Activated naive CD4-positive, alpha-beta T cell treated with anti-CD3 and anti-CD28 coated beads for 36 hours (primary cell): ENCODE measurements at regions not wholly inside any gene's neighbourhood (a gene's known extent, or its start where the extent isn't known, plus 50 kb on each side); places are given as distances from the start of the nearest gene placed in this dataset.

Experiments used
- CTCF ChIA-PET: fragments of 350-600 bp; sonication (Branson Sonifier 250); formaldehyde crosslinking; loops from one replicate; lab custom pipeline; 2021; ENCODE audit warnings: antibody characterized with exemption; lab: Charles Lee
- DNase-seq: peaks from one replicate; pipeline ENCODE4 v3.0.0-alpha.2; 2020
- H3K27ac Mint-ChIP-seq: one replicate; pipeline ENCODE4 v1.8.0; 2021; ENCODE audit warnings: mild to moderate bottlenecking, mixed read lengths
- H3K27me3 Mint-ChIP-seq: one replicate; pipeline ENCODE4 v1.8.0; 2021; ENCODE audit warnings: low read depth, mixed read lengths
- H3K36me3 Mint-ChIP-seq: one replicate; pipeline ENCODE4 v1.8.0; 2021; ENCODE audit warnings: low read depth, mixed read lengths
- H3K4me1 Mint-ChIP-seq: one replicate; pipeline ENCODE4 v1.8.0; 2021; ENCODE audit warnings: low read depth, mixed read lengths
- H3K4me3 Mint-ChIP-seq: one replicate; pipeline ENCODE4 v1.8.0; 2021; ENCODE audit warnings: mild to moderate bottlenecking, moderate library complexity, mixed read lengths
- H3K9me3 Mint-ChIP-seq: one replicate; pipeline ENCODE4 v1.8.0; 2021; ENCODE audit warnings: mixed read lengths
- intact Hi-C: fragments of 100-400 bp; cut with micrococcal nuclease; formaldehyde crosslinking; loops from one replicate; pipeline ENCODE4 v1.15.1; 2023

DNA sequence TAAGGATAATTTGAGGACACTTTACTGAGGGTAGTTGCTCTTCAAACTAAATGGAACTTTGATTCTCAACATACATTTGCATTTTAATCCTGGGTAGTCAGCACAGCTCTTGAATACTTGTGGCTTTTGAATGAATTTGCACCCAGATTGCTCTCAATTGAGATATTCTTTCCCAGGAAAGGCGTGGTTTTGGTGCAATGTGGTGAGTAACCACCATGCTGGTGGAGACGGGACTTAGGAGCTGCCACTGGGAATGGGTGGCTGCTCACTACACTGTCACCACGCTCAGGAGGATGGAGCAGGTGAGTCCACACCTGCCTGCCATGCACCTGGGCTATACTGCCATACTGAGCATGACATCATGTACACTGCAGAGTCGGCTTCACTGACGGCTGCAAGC, 99.2 kb downstream of the IRX1 start:
- DNase-seq: no peak
- no peak overlapping the region for H3K27ac Mint-ChIP-seq
- CTCF ChIA-PET: no interaction called here
- H3K9me3 Mint-ChIP-seq: peaks cover 3% of the 10 kb centered on the region
- no peaks in the 10 kb centered on the region for H3K27me3 Mint-ChIP-seq
- H3K4me3 Mint-ChIP-seq: no peak overlapping the region
- no peaks in the 10 kb centered on the region for H3K4me1 Mint-ChIP-seq
- intact Hi-C loops: no loop called here
- H3K36me3 Mint-ChIP-seq: no peaks in the 10 kb centered on the region

- H3K4me1 Mint-ChIP-seq: no peaks in the 10 kb centered on the region
- H3K9me3 Mint-ChIP-seq: peaks cover 3% of the 10 kb centered on the region
- CTCF ChIA-PET: no interaction called here
- DNase-seq: no peak
- H3K4me3 Mint-ChIP-seq: no peak overlapping the region
- intact Hi-C loops: no loop called here
- H3K27me3 Mint-ChIP-seq: peaks cover 2% of the 10 kb centered on the region
- H3K27ac Mint-ChIP-seq: no peak overlapping the region
- no peaks in the 10 kb centered on the region for H3K36me3 Mint-ChIP-seq
Observed at GRCh38 chr5:3695818-3696217, 100.2 kb downstream of the IRX1 start.

GRCh38 chr5:3698412-3698811, 102.8 kb downstream of the IRX1 start:
- intact Hi-C loops: no loop called here
- no peak for DNase-seq
- H3K4me1 Mint-ChIP-seq: peaks cover 3% of the 10 kb centered on the region

DNA sequence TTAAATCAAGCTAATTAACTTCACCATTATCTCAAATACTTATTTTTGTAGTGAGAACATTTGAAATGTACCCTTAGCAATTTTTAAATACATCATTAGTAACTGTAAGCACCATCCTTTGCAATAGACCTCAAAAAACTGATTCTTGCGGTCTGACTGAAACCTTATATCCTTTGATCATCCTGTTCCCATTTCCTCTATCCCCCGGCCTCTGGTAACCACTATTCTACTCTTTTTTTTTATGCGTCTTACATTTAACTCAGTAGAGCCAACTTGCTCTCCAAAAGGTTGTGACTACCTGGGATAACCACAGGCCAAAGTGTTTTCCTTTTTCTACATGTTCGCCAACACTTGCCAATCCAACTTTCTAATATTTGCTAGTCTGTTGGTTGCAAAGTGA, 106.1 kb downstream of the IRX1 start:
- peaks cover 5% of the 10 kb centered on the region for H3K27me3 Mint-ChIP-seq
- H3K4me1 Mint-ChIP-seq: peaks cover 3% of the 10 kb centered on the region
- no peak overlapping the region for H3K27ac Mint-ChIP-seq
- no peak for DNase-seq
- intact Hi-C loops: no loop called here
- CTCF ChIA-PET: no interaction called here
- no peaks in the 10 kb centered on the region for H3K36me3 Mint-ChIP-seq
- H3K4me3 Mint-ChIP-seq: no peak overlapping the region
- H3K9me3 Mint-ChIP-seq: peaks cover 2% of the 10 kb centered on the region

More at GRCh38 chr5:3698412-3698811, 102.8 kb downstream of the IRX1 start:
- CTCF ChIA-PET: no interaction called here
- Mint-ChIP-seq H3K9me3 (peaks cover 3% of the 10 kb centered on the region), H3K4me3 (no peak overlapping the region), H3K27ac (no peak overlapping the region), H3K27me3 (peaks cover 2% of the 10 kb centered on the region), H3K36me3 (no peaks in the 10 kb centered on the region)

DNA sequence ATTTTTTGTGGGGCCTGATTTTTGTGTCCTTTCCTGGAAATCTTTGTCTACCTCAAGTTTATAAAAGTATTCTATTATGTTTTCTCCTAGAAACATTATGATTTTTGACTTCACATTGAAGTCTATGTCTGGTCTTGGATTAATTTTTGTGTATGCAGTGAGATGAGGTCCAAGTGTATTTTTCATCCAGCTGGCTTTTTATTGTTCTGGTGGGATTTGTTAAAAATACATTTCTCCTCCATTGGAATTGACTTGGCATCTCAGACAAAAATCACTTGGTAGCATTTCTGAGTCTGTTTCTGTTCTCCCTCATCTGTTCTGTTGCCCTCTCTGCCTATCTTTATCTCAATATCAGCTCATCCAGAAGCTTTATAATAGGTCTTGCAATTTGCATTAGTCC, 109.0 kb downstream of the IRX1 start:
- peaks cover 2% of the 10 kb centered on the region for H3K9me3 Mint-ChIP-seq
- intact Hi-C loops: no loop called here
- CTCF ChIA-PET: no interaction called here
- H3K4me1 Mint-ChIP-seq: peaks cover 3% of the 10 kb centered on the region
- no peak for DNase-seq
- peaks cover 5% of the 10 kb centered on the region for H3K27me3 Mint-ChIP-seq
- H3K4me3 Mint-ChIP-seq: no peak overlapping the region
- no peak overlapping the region for H3K27ac Mint-ChIP-seq
- H3K36me3 Mint-ChIP-seq: no peaks in the 10 kb centered on the region

- peaks cover 4% of the 10 kb centered on the region for H3K9me3 Mint-ChIP-seq
- no peaks in the 10 kb centered on the region for H3K36me3 Mint-ChIP-seq
- no peak overlapping the region for H3K4me3 Mint-ChIP-seq
- no peaks in the 10 kb centered on the region for H3K4me1 Mint-ChIP-seq
- no peak overlapping the region for H3K27ac Mint-ChIP-seq
- H3K27me3 Mint-ChIP-seq: peaks cover 3% of the 10 kb centered on the region
- no peak for DNase-seq
- CTCF ChIA-PET: interaction anchor here (0.7 kb wide), 1 partner anchor 116 kb away, joined by 3 read pairs; no protein-coding TSS in a partner anchor
- intact Hi-C loops: no loop called here
Observed at GRCh38 chr5:3709068-3709716, 113.6 kb downstream of the IRX1 start.

DNA sequence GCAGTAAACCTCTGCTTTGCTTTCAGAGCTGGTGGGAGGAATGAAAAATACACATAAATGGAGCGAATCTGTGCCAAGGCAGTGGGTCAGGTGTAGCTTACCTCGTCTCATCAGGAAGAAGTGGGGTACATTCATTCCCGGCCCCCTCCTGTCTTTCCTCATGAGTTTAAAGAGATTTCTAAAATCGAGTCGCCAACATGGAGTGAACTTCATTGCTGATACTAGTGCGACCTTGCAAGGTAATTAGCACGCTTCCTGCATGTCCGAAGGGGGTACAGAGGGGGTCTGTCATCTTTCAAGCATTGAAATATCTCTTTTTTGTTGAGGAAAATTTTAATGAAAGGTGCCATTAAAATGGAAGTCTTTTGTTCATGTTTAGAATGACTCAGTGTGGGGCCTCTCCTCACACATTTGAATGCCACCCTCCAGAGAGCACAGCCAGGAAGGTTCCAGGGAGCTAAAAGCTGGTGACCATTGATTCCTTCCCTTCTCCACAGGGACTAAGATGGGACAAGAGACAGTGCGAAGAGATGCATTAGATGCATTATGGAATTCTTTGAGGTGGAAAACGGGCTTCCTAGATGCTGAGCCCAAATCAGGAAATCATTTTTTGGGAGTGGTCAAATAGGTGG, 114.2 kb downstream of the IRX1 start:
- no peak for DNase-seq
- peaks cover 4% of the 10 kb centered on the region for H3K9me3 Mint-ChIP-seq
- peaks cover 3% of the 10 kb centered on the region for H3K27me3 Mint-ChIP-seq
- no peaks in the 10 kb centered on the region for H3K36me3 Mint-ChIP-seq
- H3K4me3 Mint-ChIP-seq: no peak overlapping the region
- intact Hi-C loops: no loop called here
- H3K4me1 Mint-ChIP-seq: no peaks in the 10 kb centered on the region
- H3K27ac Mint-ChIP-seq: no peak overlapping the region
- CTCF ChIA-PET: interaction anchor here (0.7 kb wide), 1 partner anchor 117 kb away, joined by 3 read pairs; no protein-coding TSS in a partner anchor

DNA sequence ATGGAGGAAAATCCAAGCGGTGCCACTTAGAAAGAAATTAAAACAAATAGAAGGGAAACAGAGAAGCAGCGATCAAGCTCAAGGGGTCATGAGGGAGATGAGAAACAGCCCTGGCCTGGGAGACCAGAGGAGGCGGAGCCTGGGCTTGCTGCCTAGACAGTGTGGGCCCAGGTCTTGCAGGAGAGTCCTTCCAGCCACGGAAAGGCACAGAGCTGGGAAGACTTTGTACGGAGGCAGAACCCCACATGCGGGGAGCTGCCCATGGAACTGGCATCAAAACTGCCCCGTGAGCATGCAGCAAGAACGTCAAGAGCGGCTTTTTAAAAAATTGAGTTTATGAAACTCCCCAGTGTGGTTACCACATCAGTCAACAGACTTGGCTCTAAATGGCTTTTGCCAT, 119.4 kb downstream of the IRX1 start:
- H3K9me3 Mint-ChIP-seq: no peaks in the 10 kb centered on the region
- no peaks in the 10 kb centered on the region for H3K4me1 Mint-ChIP-seq
- no peaks in the 10 kb centered on the region for H3K36me3 Mint-ChIP-seq
- no peaks in the 10 kb centered on the region for H3K27me3 Mint-ChIP-seq
- no peak overlapping the region for H3K4me3 Mint-ChIP-seq
- CTCF ChIA-PET: no interaction called here
- intact Hi-C loops: no loop called here
- no peak overlapping the region for H3K27ac Mint-ChIP-seq
- no peak for DNase-seq

DNA sequence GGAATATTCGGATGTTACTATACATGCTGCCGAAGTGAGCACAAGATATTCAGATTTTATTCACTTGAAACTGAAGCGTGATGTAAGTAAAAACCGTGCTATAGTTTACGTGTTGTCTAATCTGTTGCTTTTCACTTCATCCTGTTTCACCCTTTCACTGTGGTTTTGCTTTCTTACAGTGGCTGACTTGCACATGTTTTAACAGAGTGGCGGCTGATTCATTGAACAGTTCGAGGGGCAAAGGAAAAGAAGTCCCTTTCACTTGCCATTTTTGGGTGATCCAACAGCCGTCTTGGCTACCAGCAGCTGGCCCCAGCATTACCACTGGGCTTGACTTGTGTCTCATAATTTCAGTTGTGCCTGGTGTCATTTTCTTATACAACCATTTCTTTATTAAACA, 134.0 kb downstream of the IRX1 start:
- CTCF ChIA-PET: interaction anchor here (0.7 kb wide), 1 partner anchor 717 kb away, joined by 3 read pairs; no protein-coding TSS in a partner anchor
- no peaks in the 10 kb centered on the region for H3K36me3 Mint-ChIP-seq
- H3K27me3 Mint-ChIP-seq: no peaks in the 10 kb centered on the region
- H3K27ac Mint-ChIP-seq: no peak overlapping the region
- no peak overlapping the region for H3K4me3 Mint-ChIP-seq
- H3K4me1 Mint-ChIP-seq: no peaks in the 10 kb centered on the region
- intact Hi-C loops: no loop called here
- no peaks in the 10 kb centered on the region for H3K9me3 Mint-ChIP-seq
- DNase-seq: no peak

GRCh38 chr5:3734632-3735031, 139.0 kb downstream of the IRX1 start:
- intact Hi-C loops: no loop called here
- H3K4me1 Mint-ChIP-seq: no peaks in the 10 kb centered on the region
- no peaks in the 10 kb centered on the region for H3K27me3 Mint-ChIP-seq
- H3K4me3 Mint-ChIP-seq: no peak overlapping the region
- CTCF ChIA-PET: no interaction called here
- no peaks in the 10 kb centered on the region for H3K9me3 Mint-ChIP-seq
- H3K36me3 Mint-ChIP-seq: no peaks in the 10 kb centered on the region
- no peak overlapping the region for H3K27ac Mint-ChIP-seq
- DNase-seq: no peak

GRCh38 chr5:3736466-3736865, 140.8 kb downstream of the IRX1 start:
- Mint-ChIP-seq H3K36me3 (no peaks in the 10 kb centered on the region), H3K27ac (no peak overlapping the region), H3K4me3 (no peak overlapping the region), H3K27me3 (no peaks in the 10 kb centered on the region), H3K9me3 (no peaks in the 10 kb centered on the region), H3K4me1 (no peaks in the 10 kb centered on the region)
- no peak for DNase-seq
- intact Hi-C loops: no loop called here
- CTCF ChIA-PET: no interaction called here

GRCh38 chr5:3736926-3737325, 141.3 kb downstream of the IRX1 start:
- Mint-ChIP-seq H3K27me3 (no peaks in the 10 kb centered on the region), H3K36me3 (no peaks in the 10 kb centered on the region), H3K4me3 (no peak overlapping the region), H3K27ac (no peak overlapping the region), H3K4me1 (no peaks in the 10 kb centered on the region), H3K9me3 (no peaks in the 10 kb centered on the region)
- DNase-seq: no peak
- CTCF ChIA-PET: no interaction called here
- intact Hi-C loops: no loop called here

DNA sequence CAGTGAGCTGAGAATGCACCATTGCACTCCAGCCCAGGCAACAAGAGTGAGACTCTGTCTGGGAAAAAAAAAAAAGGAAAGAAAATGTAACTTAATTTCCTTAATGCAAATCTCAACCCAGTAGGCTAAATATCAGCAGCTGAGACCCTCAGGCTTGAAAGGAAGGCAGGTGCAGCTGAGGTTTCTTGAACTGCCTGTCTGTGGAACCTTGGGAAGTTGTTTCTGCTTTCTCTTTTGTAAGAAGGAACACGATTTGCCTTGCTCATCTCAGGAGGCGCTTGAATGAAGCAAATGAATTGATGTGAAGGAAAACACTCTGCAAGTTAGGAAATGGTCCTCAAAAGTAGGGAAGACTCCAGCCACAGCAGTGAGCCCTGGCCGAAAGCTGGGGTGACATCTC, 143.3 kb downstream of the IRX1 start:
- no peaks in the 10 kb centered on the region for H3K4me1 Mint-ChIP-seq
- DNase-seq: no peak
- H3K4me3 Mint-ChIP-seq: no peak overlapping the region
- intact Hi-C loops: no loop called here
- no peak overlapping the region for H3K27ac Mint-ChIP-seq
- CTCF ChIA-PET: no interaction called here
- no peaks in the 10 kb centered on the region for H3K27me3 Mint-ChIP-seq
- no peaks in the 10 kb centered on the region for H3K36me3 Mint-ChIP-seq
- H3K9me3 Mint-ChIP-seq: no peaks in the 10 kb centered on the region
